VCaP (cell line): ENCODE measurements at regions not wholly inside any gene's neighbourhood (a gene's known extent, or its start where the extent isn't known, plus 50 kb on each side); places are given as distances from the start of the nearest gene placed in this dataset.

ENCODE experiments used
- H3K27ac ChIP-seq: fragments of 450-650 bp; 2 replicates; pipeline ENCODE4 v1.5.1; 2017
- TF ChIP-seq, protein P1 (sequence below): fragments of 450-650 bp; conservative IDR thresholded peaks from 2 replicates; pipeline ENCODE4 v1.5.1; 2017; ENCODE audit warnings: mild to moderate bottlenecking, moderate library complexity

DNA sequence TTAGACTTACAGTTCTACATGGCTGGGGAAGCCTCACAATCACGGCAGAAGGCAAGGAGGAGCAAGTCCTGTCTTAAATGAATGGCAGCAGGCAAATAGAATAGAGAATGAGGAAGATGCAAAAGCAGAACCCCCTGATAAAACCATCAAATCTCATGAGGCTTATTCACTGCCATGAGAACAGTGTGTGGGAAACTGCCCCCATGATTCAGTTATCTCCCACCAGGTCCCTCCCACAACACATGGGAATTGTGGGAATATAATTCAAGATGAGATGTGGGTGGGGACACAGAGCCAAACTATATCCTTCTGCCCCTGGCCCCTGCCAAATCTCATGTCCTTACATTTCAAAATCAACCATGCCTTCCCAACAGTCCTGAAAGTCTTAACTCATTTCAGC, 367.1 kb downstream of the MED10 start:
- no peak overlapping the region for H3K27ac ChIP-seq
- TF ChIP-seq, protein P1, sequence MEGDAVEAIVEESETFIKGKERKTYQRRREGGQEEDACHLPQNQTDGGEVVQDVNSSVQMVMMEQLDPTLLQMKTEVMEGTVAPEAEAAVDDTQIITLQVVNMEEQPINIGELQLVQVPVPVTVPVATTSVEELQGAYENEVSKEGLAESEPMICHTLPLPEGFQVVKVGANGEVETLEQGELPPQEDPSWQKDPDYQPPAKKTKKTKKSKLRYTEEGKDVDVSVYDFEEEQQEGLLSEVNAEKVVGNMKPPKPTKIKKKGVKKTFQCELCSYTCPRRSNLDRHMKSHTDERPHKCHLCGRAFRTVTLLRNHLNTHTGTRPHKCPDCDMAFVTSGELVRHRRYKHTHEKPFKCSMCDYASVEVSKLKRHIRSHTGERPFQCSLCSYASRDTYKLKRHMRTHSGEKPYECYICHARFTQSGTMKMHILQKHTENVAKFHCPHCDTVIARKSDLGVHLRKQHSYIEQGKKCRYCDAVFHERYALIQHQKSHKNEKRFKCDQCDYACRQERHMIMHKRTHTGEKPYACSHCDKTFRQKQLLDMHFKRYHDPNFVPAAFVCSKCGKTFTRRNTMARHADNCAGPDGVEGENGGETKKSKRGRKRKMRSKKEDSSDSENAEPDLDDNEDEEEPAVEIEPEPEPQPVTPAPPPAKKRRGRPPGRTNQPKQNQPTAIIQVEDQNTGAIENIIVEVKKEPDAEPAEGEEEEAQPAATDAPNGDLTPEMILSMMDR = no peak

- TF ChIP-seq, protein P1 = no peak
These were observed 371.5 kb downstream of the MED10 start for GRCh38 chr5:6006838-6007314.

GRCh38 chr5:6003040-6003825, 375.1 kb downstream of the MED10 start:
- TF ChIP-seq, protein P1 = no peak
- H3K27ac ChIP-seq = no peak overlapping the region

More at GRCh38 chr5:6006838-6007314, 371.5 kb downstream of the MED10 start:
- no peak overlapping the region for H3K27ac ChIP-seq

- TF ChIP-seq, protein P1 = no peak
- H3K27ac ChIP-seq = no peak overlapping the region
These were observed 377.5 kb downstream of the MED10 start for GRCh38 chr5:6000867-6001266.

- H3K27ac ChIP-seq = no peak overlapping the region
- TF ChIP-seq, protein P1 = no peak
These were observed 382.5 kb downstream of the MED10 start for GRCh38 chr5:5995819-5996218.

DNA sequence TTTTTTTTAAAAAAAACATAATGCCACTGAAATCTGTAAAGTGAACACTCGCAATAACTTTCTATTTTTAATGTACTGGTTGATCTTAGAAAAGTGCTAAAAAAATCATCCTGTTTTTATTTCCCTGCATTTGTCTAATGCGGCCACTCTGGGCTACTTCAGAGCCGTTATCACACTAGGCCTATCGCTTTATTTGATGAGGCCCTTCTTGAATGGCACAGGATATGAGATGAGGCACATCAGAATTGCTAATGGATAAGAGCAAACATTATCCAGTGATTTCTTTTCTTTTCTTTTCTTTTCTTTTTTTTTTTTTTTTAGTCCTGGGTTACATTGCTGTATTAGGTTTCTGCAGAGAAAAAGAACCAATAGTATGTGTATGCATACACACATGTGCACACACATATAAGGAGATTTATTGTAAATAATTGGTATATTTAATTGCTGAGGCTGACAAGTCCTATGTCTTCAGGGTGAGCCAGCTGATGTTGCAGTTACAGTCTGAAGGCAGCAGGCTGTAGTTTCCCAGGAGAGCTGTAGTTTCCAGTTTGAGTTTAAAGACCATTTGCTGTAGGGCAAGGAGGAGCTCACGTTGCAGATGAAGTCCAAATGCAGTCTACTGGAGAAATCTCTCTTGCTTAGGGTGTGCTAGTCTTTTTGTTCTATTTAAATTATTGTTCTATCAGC, 391.7 kb downstream of the MED10 start:
- H3K27ac ChIP-seq = no peak overlapping the region
- TF ChIP-seq, protein P1 = no peak

- TF ChIP-seq, protein P1 = no peak
- H3K27ac ChIP-seq = no peak overlapping the region
These were observed 393.0 kb downstream of the MED10 start for GRCh38 chr5:5985332-5985731.
